Neural cell (in vitro differentiated cells): ENCODE measurements at regions not wholly inside any gene's neighbourhood (a gene's known extent, or its start where the extent isn't known, plus 50 kb on each side); places are given as distances from the start of the nearest gene placed in this dataset.
A peak's percentile ranks its signal among the peaks of the same experiment; 100 is the strongest.

ENCODE experiments used
- H2AFZ ChIP-seq: fragments of 200-600, 300-800 bp; sonication (generic), shearing (Covaris generic); 2 replicates; pipeline ENCODE4 v1.6.0; 2014; ENCODE audit warnings: low read depth, mild to moderate bottlenecking, antibody characterized with exemption, low read length, moderate library complexity
- H3F3A ChIP-seq: fragments of 200-600 bp; shearing (Covaris generic); 2 replicates; pipeline ENCODE4 v1.6.1; 2016; ENCODE audit warnings: mild to moderate bottlenecking, moderate library complexity, mixed read lengths, antibody characterized with exemption, low read length; ENCODE audit not compliant: insufficient read depth, poor library complexity, severe bottlenecking
- H3K27ac ChIP-seq: fragments of 200-600, 300-800 bp; sonication (generic), shearing (Covaris generic); 2 replicates; pipeline ENCODE4 v1.5.1; 2014; ENCODE audit warnings: mild to moderate bottlenecking, low read length, moderate library complexity
- H3K27me3 ChIP-seq: fragments of 300-800, 200-600 bp; sonication (generic), shearing (Covaris generic); 2 replicates; pipeline ENCODE4 v1.6.0; 2014; ENCODE audit warnings: mild to moderate bottlenecking, low read depth, low read length, moderate library complexity; ENCODE audit not compliant: insufficient read depth
- H3K36me3 ChIP-seq: fragments of 300-800, 200-600 bp; sonication (generic), shearing (Covaris generic); 2 replicates; pipeline ENCODE4 v1.5.1; 2014; ENCODE audit warnings: mild to moderate bottlenecking, antibody characterized with exemption, low read length, moderate library complexity; ENCODE audit not compliant: insufficient read depth
- H3K4me2 ChIP-seq: fragments of 300-800, 200-600 bp; sonication (generic), shearing (Covaris generic); 2 replicates; pipeline ENCODE4 v1.6.0; 2014; ENCODE audit warnings: mild to moderate bottlenecking, low read length
- H3K4me3 ChIP-seq: fragments of 300-800, 200-600 bp; sonication (generic), shearing (Covaris generic); 2 replicates; pipeline ENCODE4 v1.5.1; 2014; ENCODE audit warnings: mild to moderate bottlenecking, low read length, moderate library complexity
- H3K79me2 ChIP-seq: fragments of 200-600 bp; shearing (Covaris generic); replicated peaks from 2 replicates; pipeline ENCODE4 v1.6.0; 2014; ENCODE audit warnings: mild to moderate bottlenecking, low read length, moderate library complexity; ENCODE audit not compliant: insufficient read depth
- H3K9ac ChIP-seq: fragments of 300-800, 200-600 bp; sonication (generic), shearing (Covaris generic); 2 replicates; pipeline ENCODE4 v1.6.1; 2016; ENCODE audit warnings: mild to moderate bottlenecking, low read length, mixed read lengths
- H3K9me2 ChIP-seq: fragments of 200-600 bp; shearing (Covaris generic); 2 replicates; pipeline ENCODE4 v1.6.1; 2016; ENCODE audit warnings: mild to moderate bottlenecking, low read length, mixed read lengths; ENCODE audit not compliant: insufficient read depth
- H3K9me3 ChIP-seq: fragments of 200-600, 300-800 bp; sonication (generic), shearing (Covaris generic); 2 replicates; pipeline ENCODE4 v1.6.1; 2016; ENCODE audit warnings: mild to moderate bottlenecking, mixed run types, low read length, moderate library complexity, mixed read lengths
- H4K20me1 ChIP-seq: fragments of 200-600 bp; shearing (Covaris generic); 2 replicates; pipeline ENCODE4 v1.6.1; 2016; ENCODE audit warnings: mild to moderate bottlenecking, mixed run types; ENCODE audit not compliant: insufficient read depth
- EP300 ChIP-seq: fragments of 450-650 bp; conservative IDR thresholded peaks from 2 replicates; pipeline ENCODE4 v1.6.1; 2014; ENCODE audit warnings: antibody characterized with exemption, mild to moderate bottlenecking, moderate library complexity; ENCODE audit not compliant: poor library complexity, severe bottlenecking
- EZH2 ChIP-seq: fragments of 200-600, 300-800 bp; shearing (Covaris generic), sonication (generic); IDR thresholded peaks from 2 replicates; pipeline ENCODE4 v1.6.1; 2014; ENCODE audit warnings: antibody characterized with exemption, low read length, borderline replicate concordance, mild to moderate bottlenecking; ENCODE audit not compliant: insufficient read depth, poor library complexity, severe bottlenecking
- MXI1 ChIP-seq: fragments of 450-650 bp; conservative IDR thresholded peaks from 2 replicates; pipeline ENCODE4 v1.6.1; 2014; ENCODE audit warnings: antibody characterized with exemption, mild to moderate bottlenecking; ENCODE audit not compliant: poor library complexity, severe bottlenecking
- POLR2AphosphoS5 ChIP-seq: IDR thresholded peaks from 2 replicates; pipeline ENCODE4 v1.6.1; 2012
- RAD21 ChIP-seq: fragments of 450-650 bp; conservative IDR thresholded peaks from 2 replicates; pipeline ENCODE4 v1.6.1; 2014; ENCODE audit warnings: antibody characterized with exemption, mild to moderate bottlenecking, moderate library complexity
- SMC3 ChIP-seq: fragments of 450-650 bp; conservative IDR thresholded peaks from 2 replicates; pipeline ENCODE4 v1.6.1; 2014; ENCODE audit warnings: antibody characterized with exemption, mild to moderate bottlenecking, moderate library complexity; ENCODE audit not compliant: poor library complexity
- TAF1 ChIP-seq: IDR thresholded peaks from 2 replicates; pipeline ENCODE4 v1.6.1; 2012; ENCODE audit warnings: low read depth
- TF ChIP-seq, protein P1 (sequence below): IDR thresholded peaks from 2 replicates; pipeline ENCODE4 v1.6.1; 2012; ENCODE audit warnings: borderline replicate concordance
- TF ChIP-seq, protein P2 (sequence below): fragments of 450-650 bp; IDR thresholded peaks from 2 replicates; pipeline ENCODE4 v1.5.1; 2014; ENCODE audit warnings: antibody characterized with exemption, mild to moderate bottlenecking, moderate library complexity; ENCODE audit not compliant: poor library complexity, severe bottlenecking

DNA sequence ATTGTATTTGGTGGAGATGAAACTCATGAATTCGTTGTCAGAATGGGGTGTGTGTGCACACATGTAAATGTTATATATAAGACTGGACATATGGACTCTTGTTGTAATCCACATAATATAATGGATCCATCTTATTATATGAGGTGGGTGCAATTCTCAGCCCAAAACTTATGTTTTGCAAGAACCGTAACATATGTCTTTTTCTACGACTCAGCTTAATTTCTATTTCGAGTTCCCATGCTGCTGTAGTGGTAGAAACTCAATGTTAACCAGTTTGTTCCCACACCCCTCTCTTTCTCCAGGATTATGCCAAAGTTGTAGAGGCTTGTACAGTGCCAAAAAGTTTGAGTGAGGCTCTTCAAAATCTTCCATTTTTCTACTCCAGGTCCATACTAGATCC is 112.5 kb upstream of the SPOPL start:
- Histone ChIP-seq H3K27ac (no peak overlapping the region), H3K4me3 (no peak overlapping the region), H3K9ac (no peak overlapping the region), H3K36me3 (no peaks in the 10 kb centered on the region), H3K9me3 (no peaks in the 10 kb centered on the region), H3F3A (no peaks in the 10 kb centered on the region), H2AFZ (no peak overlapping the region), H3K9me2 (no peaks in the 10 kb centered on the region), H4K20me1 (no peaks in the 10 kb centered on the region), H3K79me2 (no peaks in the 10 kb centered on the region), H3K27me3 (no peaks in the 10 kb centered on the region), H3K4me2 (no peak overlapping the region)
- TF ChIP-seq TAF1 (no peak), EZH2 (no peak), RAD21 (no peak), SMC3 (no peak), EP300 (no peak), MXI1 (no peak), POLR2AphosphoS5 (no peak)
- TF ChIP-seq, protein P1, sequence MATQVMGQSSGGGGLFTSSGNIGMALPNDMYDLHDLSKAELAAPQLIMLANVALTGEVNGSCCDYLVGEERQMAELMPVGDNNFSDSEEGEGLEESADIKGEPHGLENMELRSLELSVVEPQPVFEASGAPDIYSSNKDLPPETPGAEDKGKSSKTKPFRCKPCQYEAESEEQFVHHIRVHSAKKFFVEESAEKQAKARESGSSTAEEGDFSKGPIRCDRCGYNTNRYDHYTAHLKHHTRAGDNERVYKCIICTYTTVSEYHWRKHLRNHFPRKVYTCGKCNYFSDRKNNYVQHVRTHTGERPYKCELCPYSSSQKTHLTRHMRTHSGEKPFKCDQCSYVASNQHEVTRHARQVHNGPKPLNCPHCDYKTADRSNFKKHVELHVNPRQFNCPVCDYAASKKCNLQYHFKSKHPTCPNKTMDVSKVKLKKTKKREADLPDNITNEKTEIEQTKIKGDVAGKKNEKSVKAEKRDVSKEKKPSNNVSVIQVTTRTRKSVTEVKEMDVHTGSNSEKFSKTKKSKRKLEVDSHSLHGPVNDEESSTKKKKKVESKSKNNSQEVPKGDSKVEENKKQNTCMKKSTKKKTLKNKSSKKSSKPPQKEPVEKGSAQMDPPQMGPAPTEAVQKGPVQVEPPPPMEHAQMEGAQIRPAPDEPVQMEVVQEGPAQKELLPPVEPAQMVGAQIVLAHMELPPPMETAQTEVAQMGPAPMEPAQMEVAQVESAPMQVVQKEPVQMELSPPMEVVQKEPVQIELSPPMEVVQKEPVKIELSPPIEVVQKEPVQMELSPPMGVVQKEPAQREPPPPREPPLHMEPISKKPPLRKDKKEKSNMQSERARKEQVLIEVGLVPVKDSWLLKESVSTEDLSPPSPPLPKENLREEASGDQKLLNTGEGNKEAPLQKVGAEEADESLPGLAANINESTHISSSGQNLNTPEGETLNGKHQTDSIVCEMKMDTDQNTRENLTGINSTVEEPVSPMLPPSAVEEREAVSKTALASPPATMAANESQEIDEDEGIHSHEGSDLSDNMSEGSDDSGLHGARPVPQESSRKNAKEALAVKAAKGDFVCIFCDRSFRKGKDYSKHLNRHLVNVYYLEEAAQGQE, result no peak
- TF ChIP-seq, protein P2, sequence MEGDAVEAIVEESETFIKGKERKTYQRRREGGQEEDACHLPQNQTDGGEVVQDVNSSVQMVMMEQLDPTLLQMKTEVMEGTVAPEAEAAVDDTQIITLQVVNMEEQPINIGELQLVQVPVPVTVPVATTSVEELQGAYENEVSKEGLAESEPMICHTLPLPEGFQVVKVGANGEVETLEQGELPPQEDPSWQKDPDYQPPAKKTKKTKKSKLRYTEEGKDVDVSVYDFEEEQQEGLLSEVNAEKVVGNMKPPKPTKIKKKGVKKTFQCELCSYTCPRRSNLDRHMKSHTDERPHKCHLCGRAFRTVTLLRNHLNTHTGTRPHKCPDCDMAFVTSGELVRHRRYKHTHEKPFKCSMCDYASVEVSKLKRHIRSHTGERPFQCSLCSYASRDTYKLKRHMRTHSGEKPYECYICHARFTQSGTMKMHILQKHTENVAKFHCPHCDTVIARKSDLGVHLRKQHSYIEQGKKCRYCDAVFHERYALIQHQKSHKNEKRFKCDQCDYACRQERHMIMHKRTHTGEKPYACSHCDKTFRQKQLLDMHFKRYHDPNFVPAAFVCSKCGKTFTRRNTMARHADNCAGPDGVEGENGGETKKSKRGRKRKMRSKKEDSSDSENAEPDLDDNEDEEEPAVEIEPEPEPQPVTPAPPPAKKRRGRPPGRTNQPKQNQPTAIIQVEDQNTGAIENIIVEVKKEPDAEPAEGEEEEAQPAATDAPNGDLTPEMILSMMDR, result no peak

DNA sequence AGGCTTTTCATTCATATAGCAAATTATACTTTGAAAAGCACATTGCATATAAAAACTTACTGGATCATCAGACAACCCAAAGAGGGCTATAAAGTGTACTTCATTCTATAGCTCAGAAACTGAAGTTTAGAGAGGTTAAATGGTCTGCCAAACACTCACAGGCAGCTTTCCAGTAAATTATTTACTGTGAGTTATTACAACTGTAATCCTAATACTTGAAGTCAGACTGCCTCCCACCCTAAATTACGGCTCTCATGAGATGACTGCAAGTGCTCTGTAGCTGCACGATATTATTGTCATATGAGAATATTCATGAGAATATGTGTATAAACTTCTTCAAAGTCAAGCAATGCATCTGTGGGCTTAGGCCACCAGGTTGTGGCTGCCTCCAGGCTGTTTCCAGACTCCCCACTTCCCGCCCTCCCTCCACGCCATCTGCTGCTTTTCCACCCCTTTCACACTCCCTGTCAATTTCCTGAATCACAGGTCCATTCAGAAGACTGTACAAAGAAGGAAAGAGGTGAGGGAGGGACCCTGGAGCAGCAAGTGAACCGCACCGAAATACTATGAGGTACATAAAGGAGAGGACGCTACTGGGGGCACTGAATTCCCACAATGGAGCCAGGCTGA is 111.1 kb upstream of the SPOPL start:
- Histone ChIP-seq H3K9me2 (no peaks in the 10 kb centered on the region), H3K9me3 (no peaks in the 10 kb centered on the region), H3K36me3 (no peaks in the 10 kb centered on the region), H3K27me3 (no peaks in the 10 kb centered on the region), H3K4me2 (no peak overlapping the region), H3K27ac (peak overlapping the region; percentile 24), H3K9ac (no peak overlapping the region), H4K20me1 (no peaks in the 10 kb centered on the region), H3F3A (no peaks in the 10 kb centered on the region), H2AFZ (no peak overlapping the region), H3K4me3 (no peak overlapping the region), H3K79me2 (no peaks in the 10 kb centered on the region)
- no peak for TF ChIP-seq MXI1
- TF ChIP-seq, protein P1, result no peak
- TF ChIP-seq EZH2, result no peak
- no peak for TF ChIP-seq TAF1
- no peak for TF ChIP-seq SMC3
- no peak for TF ChIP-seq EP300
- TF ChIP-seq RAD21, result no peak
- TF ChIP-seq, protein P2, result no peak
- TF ChIP-seq POLR2AphosphoS5, result no peak
